SU-DHL-6 (cell line): ENCODE measurements at regions not wholly inside any gene's neighbourhood (a gene's known extent, or its start where the extent isn't known, plus 50 kb on each side); places are given as distances from the start of the nearest gene placed in this dataset.

Source experiments
- H2AFZ ChIP-seq: fragments of 200-600 bp; sonication (generic); 2 replicates; pipeline ENCODE4 v1.6.1; 2014; ENCODE audit warnings: low read depth, mild to moderate bottlenecking, moderate library complexity, mixed read lengths, antibody characterized with exemption, low read length; ENCODE audit not compliant: severe bottlenecking
- H3F3A ChIP-seq: fragments of 200-600 bp; shearing (Covaris generic); 2 replicates; pipeline ENCODE4 v1.6.0; 2016; ENCODE audit warnings: antibody characterized with exemption, mild to moderate bottlenecking; ENCODE audit not compliant: insufficient read depth
- H3K27ac ChIP-seq: fragments of 200-600 bp; sonication (generic); 2 replicates; pipeline ENCODE4 v1.5.1; 2016; ENCODE audit warnings: low read depth, mild to moderate bottlenecking, low read length, moderate library complexity, mixed read lengths
- H3K27me3 ChIP-seq: fragments of 200-600 bp; sonication (generic), shearing (Covaris generic); 2 replicates; pipeline ENCODE4 v1.6.0; 2014; ENCODE audit warnings: mild to moderate bottlenecking, low read length
- H3K36me3 ChIP-seq: fragments of 200-600 bp; sonication (generic); 2 replicates; pipeline ENCODE4 v1.6.1; 2014; ENCODE audit warnings: mild to moderate bottlenecking, low read length, mixed read lengths
- H3K4me2 ChIP-seq: fragments of 300-600, 200-600 bp; shearing (Covaris generic), sonication (generic); 2 replicates; pipeline ENCODE4 v1.6.0; 2014; ENCODE audit warnings: low read length, low read depth, mild to moderate bottlenecking; ENCODE audit not compliant: poor library complexity, severe bottlenecking
- H3K4me3 ChIP-seq: fragments of 200-600 bp; sonication (generic); 2 replicates; pipeline ENCODE4 v1.5.1; 2014; ENCODE audit warnings: antibody characterized with exemption, low read length, mild to moderate bottlenecking, mixed read lengths; ENCODE audit not compliant: insufficient read depth, poor library complexity, severe bottlenecking
- H3K79me2 ChIP-seq: fragments of 200-600 bp; sonication (generic); 2 replicates; pipeline ENCODE4 v1.6.1; 2014; ENCODE audit warnings: mild to moderate bottlenecking, low read length, moderate library complexity; ENCODE audit not compliant: insufficient read depth
- H3K9ac ChIP-seq: fragments of 200-600 bp; sonication (generic); 2 replicates; pipeline ENCODE4 v1.7.0; 2014; ENCODE audit warnings: mild to moderate bottlenecking, low read length
- H3K9me2 ChIP-seq: fragments of 200-600 bp; sonication (generic); replicated peaks from 2 replicates; pipeline ENCODE4 v1.6.1; 2014; ENCODE audit warnings: low read length; ENCODE audit not compliant: insufficient read depth
- H3K9me3 ChIP-seq: fragments of 200-600 bp; sonication (generic); 2 replicates; pipeline ENCODE4 v1.6.1; 2014; ENCODE audit warnings: low read length, mixed read lengths; ENCODE audit not compliant: insufficient read depth
- H4K20me1 ChIP-seq: fragments of 200-600 bp; sonication (generic); 2 replicates; pipeline ENCODE4 v1.6.1; 2014; ENCODE audit warnings: low read depth, mild to moderate bottlenecking, antibody characterized with exemption, low read length, moderate library complexity, mixed read lengths
- CTCF ChIP-seq: fragments of 200-600 bp; sonication (generic); IDR thresholded peaks from one replicate; pipeline ENCODE4 v1.5.1; 2017; ENCODE audit warnings: antibody characterized with exemption, mild to moderate bottlenecking, low read length, moderate library complexity; ENCODE audit not compliant: insufficient read depth, poor library complexity, severe bottlenecking
- EZH2phosphoT487 ChIP-seq: fragments of 200-600 bp; sonication (generic), shearing (Covaris generic); conservative IDR thresholded peaks from 2 replicates; pipeline ENCODE4 v1.6.1; 2018; ENCODE audit warnings: mild to moderate bottlenecking, antibody characterized with exemption, low read length, moderate library complexity, mixed read lengths

- no peaks in the 10 kb centered on the region for H3K36me3 ChIP-seq
- no peaks in the 10 kb centered on the region for H3K79me2 ChIP-seq
- H3K9me2 ChIP-seq, result no peaks in the 10 kb centered on the region
- H3K4me3 ChIP-seq, result no peak overlapping the region
- H3F3A ChIP-seq, result no peaks in the 10 kb centered on the region
- no peak overlapping the region for H3K9ac ChIP-seq
- H4K20me1 ChIP-seq, result no peaks in the 10 kb centered on the region
- no peak overlapping the region for H2AFZ ChIP-seq
- no peaks in the 10 kb centered on the region for H3K9me3 ChIP-seq
- no peak for TF ChIP-seq CTCF
- no peak for TF ChIP-seq EZH2phosphoT487
- H3K27me3 ChIP-seq, result no peaks in the 10 kb centered on the region
- no peak overlapping the region for H3K27ac ChIP-seq
- H3K4me2 ChIP-seq, result no peak overlapping the region
Observed at GRCh38 chr3:118736107-118736506, 298.5 kb downstream of the IGSF11 start.

GRCh38 chr3:118740722-118741290 lies 293.8 kb downstream of the IGSF11 start:
- Histone ChIP-seq H2AFZ (no peak overlapping the region), H3K9me2 (no peaks in the 10 kb centered on the region), H3K27ac (no peak overlapping the region), H3K9me3 (no peaks in the 10 kb centered on the region), H3K9ac (no peak overlapping the region), H3F3A (no peaks in the 10 kb centered on the region), H3K79me2 (no peaks in the 10 kb centered on the region), H4K20me1 (no peaks in the 10 kb centered on the region), H3K36me3 (no peaks in the 10 kb centered on the region), H3K4me3 (no peak overlapping the region), H3K4me2 (no peak overlapping the region), H3K27me3 (no peaks in the 10 kb centered on the region)
- TF ChIP-seq EZH2phosphoT487, result no peak
- TF ChIP-seq CTCF, result no peak

GRCh38 chr3:118742760-118743159 lies 291.9 kb downstream of the IGSF11 start:
- H3K9me3 ChIP-seq, result no peaks in the 10 kb centered on the region
- H3K9ac ChIP-seq, result no peak overlapping the region
- no peaks in the 10 kb centered on the region for H3K79me2 ChIP-seq
- no peaks in the 10 kb centered on the region for H3K36me3 ChIP-seq
- H3K27ac ChIP-seq, result no peak overlapping the region
- TF ChIP-seq CTCF, result no peak
- no peak for TF ChIP-seq EZH2phosphoT487
- H3F3A ChIP-seq, result no peaks in the 10 kb centered on the region
- H2AFZ ChIP-seq, result no peak overlapping the region
- H4K20me1 ChIP-seq, result no peaks in the 10 kb centered on the region
- H3K4me2 ChIP-seq, result no peak overlapping the region
- no peaks in the 10 kb centered on the region for H3K9me2 ChIP-seq
- no peak overlapping the region for H3K4me3 ChIP-seq
- no peaks in the 10 kb centered on the region for H3K27me3 ChIP-seq

GRCh38 chr3:118744186-118744585 lies 290.5 kb downstream of the IGSF11 start:
- Histone ChIP-seq H3K9me3 (no peaks in the 10 kb centered on the region), H3K79me2 (no peaks in the 10 kb centered on the region), H3K27ac (no peak overlapping the region), H3K27me3 (no peaks in the 10 kb centered on the region), H3F3A (no peaks in the 10 kb centered on the region), H3K9me2 (no peaks in the 10 kb centered on the region), H3K9ac (no peak overlapping the region), H2AFZ (no peak overlapping the region), H3K36me3 (no peaks in the 10 kb centered on the region), H3K4me2 (no peak overlapping the region), H3K4me3 (no peak overlapping the region), H4K20me1 (no peaks in the 10 kb centered on the region)
- no peak for TF ChIP-seq EZH2phosphoT487
- no peak for TF ChIP-seq CTCF
